Right renal pelvis (tissue), 4 donors: ENCODE measurements at regions not wholly inside any gene's neighbourhood (a gene's known extent, or its start where the extent isn't known, plus 50 kb on each side); places are given as distances from the start of the nearest gene placed in this dataset.

Experiments
- DNase-seq, 4 donors: peaks; one replicate each; pipeline ENCODE4 v3.0.0-alpha.2; 2013; ENCODE audit warnings: low read depth in 4 of 4, low spot score in 3 of 4, missing footprints in 1 of 4

- DNase-seq, result peak in 3 of 4 donors; percentile 36 to 55 (median 51)
These were observed 89.7 kb upstream of the STEAP1B start for GRCh38 chr7:22589641-22590201.

- DNase-seq, result no peak
These were observed 88.4 kb upstream of the STEAP1B start for GRCh38 chr7:22588351-22588750.

GRCh38 chr7:22587322-22587721, 87.3 kb upstream of the STEAP1B start:
- no peak for DNase-seq

GRCh38 chr7:22586786-22587140, 86.8 kb upstream of the STEAP1B start:
- DNase-seq, result peak in 2 of 4 donors; percentile 45 to 52

GRCh38 chr7:22586101-22586785, 86.3 kb upstream of the STEAP1B start:
- no peak for DNase-seq

- no peak for DNase-seq
These were observed 84.2 kb upstream of the STEAP1B start for GRCh38 chr7:22584179-22584578.

GRCh38 chr7:22582863-22583622, 83.1 kb upstream of the STEAP1B start:
- no peak for DNase-seq

GRCh38 chr7:22581099-22581498, 81.1 kb upstream of the STEAP1B start:
- no peak for DNase-seq

- DNase-seq, result no peak
These were observed 80.0 kb upstream of the STEAP1B start for GRCh38 chr7:22579961-22580360.

- DNase-seq, result no peak
These were observed 78.2 kb upstream of the STEAP1B start for GRCh38 chr7:22578007-22578733.

GRCh38 chr7:22577470-22578001, 77.5 kb upstream of the STEAP1B start:
- peak in 1 of 4 donors; percentile 57 for DNase-seq

GRCh38 chr7:22576612-22577469, 76.9 kb upstream of the STEAP1B start:
- no peak for DNase-seq

- no peak for DNase-seq
These were observed 74.9 kb upstream of the STEAP1B start for GRCh38 chr7:22574754-22575520.

- DNase-seq, result no peak
These were observed 72.9 kb upstream of the STEAP1B start for GRCh38 chr7:22572937-22573336.

- no peak for DNase-seq
These were observed 72.3 kb upstream of the STEAP1B start for GRCh38 chr7:22572292-22572691.

- no peak for DNase-seq
These were observed 71.8 kb upstream of the STEAP1B start for GRCh38 chr7:22571766-22572165.

GRCh38 chr7:22569586-22570321, 69.8 kb upstream of the STEAP1B start:
- no peak for DNase-seq

- no peak for DNase-seq
These were observed 66.6 kb upstream of the STEAP1B start for GRCh38 chr7:22566592-22566991.

- no peak for DNase-seq
These were observed 66.2 kb upstream of the STEAP1B start for GRCh38 chr7:22566176-22566575.
